ENCODE measurements at regions not wholly inside any gene's neighbourhood (a gene's known extent, or its start where the extent isn't known, plus 50 kb on each side); places are given as distances from the start of the nearest gene placed in this dataset.

- TF ChIP-seq, protein P1, sequence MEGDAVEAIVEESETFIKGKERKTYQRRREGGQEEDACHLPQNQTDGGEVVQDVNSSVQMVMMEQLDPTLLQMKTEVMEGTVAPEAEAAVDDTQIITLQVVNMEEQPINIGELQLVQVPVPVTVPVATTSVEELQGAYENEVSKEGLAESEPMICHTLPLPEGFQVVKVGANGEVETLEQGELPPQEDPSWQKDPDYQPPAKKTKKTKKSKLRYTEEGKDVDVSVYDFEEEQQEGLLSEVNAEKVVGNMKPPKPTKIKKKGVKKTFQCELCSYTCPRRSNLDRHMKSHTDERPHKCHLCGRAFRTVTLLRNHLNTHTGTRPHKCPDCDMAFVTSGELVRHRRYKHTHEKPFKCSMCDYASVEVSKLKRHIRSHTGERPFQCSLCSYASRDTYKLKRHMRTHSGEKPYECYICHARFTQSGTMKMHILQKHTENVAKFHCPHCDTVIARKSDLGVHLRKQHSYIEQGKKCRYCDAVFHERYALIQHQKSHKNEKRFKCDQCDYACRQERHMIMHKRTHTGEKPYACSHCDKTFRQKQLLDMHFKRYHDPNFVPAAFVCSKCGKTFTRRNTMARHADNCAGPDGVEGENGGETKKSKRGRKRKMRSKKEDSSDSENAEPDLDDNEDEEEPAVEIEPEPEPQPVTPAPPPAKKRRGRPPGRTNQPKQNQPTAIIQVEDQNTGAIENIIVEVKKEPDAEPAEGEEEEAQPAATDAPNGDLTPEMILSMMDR (IDR thresholded peaks at IDR 0.05; ENCODE audit: insufficient read depth, missing control alignments) = no peak
- FAIRE-seq (no peak), DNase-seq (ENCODE audit: insufficient read length, low spot score) (no peak)
Observed at GRCh38 chr12:90026516-90026915, 317.9 kb upstream of the ATP2B1 start.

- TF ChIP-seq, protein P1 (IDR thresholded peaks at IDR 0.05; ENCODE audit: insufficient read depth, missing control alignments) = no peak
- no peak for FAIRE-seq
- DNase-seq (ENCODE audit: insufficient read length, low spot score) = no peak
Observed at GRCh38 chr12:90024262-90024661, 315.6 kb upstream of the ATP2B1 start.

DNA sequence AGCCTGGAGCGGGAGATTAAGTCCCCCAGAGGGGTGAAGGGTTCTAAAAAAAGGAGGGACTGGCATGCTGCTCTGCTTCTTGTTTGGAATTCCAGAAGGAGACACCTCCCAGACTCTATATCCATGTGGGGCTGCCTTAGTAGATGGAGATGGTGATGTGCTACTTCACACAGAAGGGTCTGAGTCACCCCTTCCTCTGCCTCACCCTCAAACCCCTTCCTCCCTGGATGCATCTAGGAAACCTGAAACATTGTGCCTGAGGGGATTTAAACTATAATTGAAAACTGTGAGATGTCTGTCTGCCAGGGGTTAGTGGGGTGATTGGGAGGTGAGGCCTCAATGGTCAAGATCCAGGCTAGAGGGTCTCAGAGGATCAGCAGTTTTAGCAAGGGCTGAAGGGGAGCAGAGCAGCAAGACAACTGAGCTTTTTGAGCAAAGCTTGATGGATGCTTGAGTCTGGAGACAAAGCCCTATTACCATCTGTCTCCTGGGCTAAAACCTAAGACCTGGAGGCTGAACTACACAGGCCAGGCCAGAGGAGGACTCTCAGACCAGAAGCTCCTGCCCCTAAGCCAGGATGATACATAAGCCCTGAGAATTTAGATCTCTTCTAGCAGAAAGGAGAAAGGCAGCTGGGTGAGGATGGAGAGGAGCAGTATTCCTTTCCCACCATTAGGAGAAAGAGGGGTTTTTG lies 314.7 kb upstream of the ATP2B1 start:
- FAIRE-seq = no peak
- DNase-seq (ENCODE audit: insufficient read length, low spot score) = no peak
- TF ChIP-seq, protein P1 (IDR thresholded peaks at IDR 0.05; ENCODE audit: insufficient read depth, missing control alignments) = no peak

GRCh38 chr12:90021795-90022440 lies 313.3 kb upstream of the ATP2B1 start:
- no peak for FAIRE-seq
- DNase-seq (ENCODE audit: insufficient read length, low spot score) = no peak
- TF ChIP-seq, protein P1 (IDR thresholded peaks at IDR 0.05; ENCODE audit: insufficient read depth, missing control alignments) = no peak

- DNase-seq (ENCODE audit: insufficient read length, low spot score) (no peak), FAIRE-seq (no peak)
- TF ChIP-seq, protein P1 (IDR thresholded peaks at IDR 0.05; ENCODE audit: insufficient read depth, missing control alignments) = no peak
Observed at GRCh38 chr12:90020881-90021280, 312.2 kb upstream of the ATP2B1 start.

DNA sequence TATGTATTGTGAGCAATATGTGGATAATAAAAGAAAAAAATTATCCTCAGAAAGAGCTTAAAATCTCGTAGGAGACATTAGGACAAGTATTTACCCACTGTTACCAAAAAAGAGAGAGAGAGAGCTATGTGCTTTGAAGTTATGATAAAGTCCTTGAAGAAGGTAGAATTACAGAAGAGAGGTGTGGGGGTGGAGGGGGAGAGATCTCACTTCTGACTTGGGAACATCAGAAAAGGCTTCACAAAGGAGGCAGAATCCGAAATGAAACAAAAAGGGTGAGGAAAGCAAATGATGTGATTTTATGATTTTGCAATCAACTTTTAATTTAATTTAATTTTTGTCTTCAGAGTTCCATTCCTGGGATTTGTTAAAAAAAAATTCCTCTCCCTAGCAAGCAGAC lies 311.8 kb upstream of the ATP2B1 start:
- DNase-seq (ENCODE audit: insufficient read length, low spot score) (no peak), FAIRE-seq (no peak)
- TF ChIP-seq, protein P1 (IDR thresholded peaks at IDR 0.05; ENCODE audit: insufficient read depth, missing control alignments) = no peak

GRCh38 chr12:90020014-90020413 lies 311.4 kb upstream of the ATP2B1 start:
- DNase-seq (ENCODE audit: insufficient read length, low spot score) (no peak), FAIRE-seq (peak; percentile 11)
- TF ChIP-seq, protein P1 (IDR thresholded peaks at IDR 0.05; ENCODE audit: insufficient read depth, missing control alignments) = no peak

Data from D721Med (cell line).